Kidney tubule cell (primary cell): ENCODE measurements at regions not wholly inside any gene's neighbourhood (a gene's known extent, or its start where the extent isn't known, plus 50 kb on each side); places are given as distances from the start of the nearest gene placed in this dataset.
"Not testable (repeated sequence)": the region's sequence is repeated elsewhere in the genome, so short reads cannot be mapped to it uniquely, and the experiment has no call there.

ENCODE experiments used
- DNase-seq: peaks from one replicate; pipeline ENCODE4 v3.0.0-alpha.2; 2018; ENCODE audit warnings: low spot score

DNA sequence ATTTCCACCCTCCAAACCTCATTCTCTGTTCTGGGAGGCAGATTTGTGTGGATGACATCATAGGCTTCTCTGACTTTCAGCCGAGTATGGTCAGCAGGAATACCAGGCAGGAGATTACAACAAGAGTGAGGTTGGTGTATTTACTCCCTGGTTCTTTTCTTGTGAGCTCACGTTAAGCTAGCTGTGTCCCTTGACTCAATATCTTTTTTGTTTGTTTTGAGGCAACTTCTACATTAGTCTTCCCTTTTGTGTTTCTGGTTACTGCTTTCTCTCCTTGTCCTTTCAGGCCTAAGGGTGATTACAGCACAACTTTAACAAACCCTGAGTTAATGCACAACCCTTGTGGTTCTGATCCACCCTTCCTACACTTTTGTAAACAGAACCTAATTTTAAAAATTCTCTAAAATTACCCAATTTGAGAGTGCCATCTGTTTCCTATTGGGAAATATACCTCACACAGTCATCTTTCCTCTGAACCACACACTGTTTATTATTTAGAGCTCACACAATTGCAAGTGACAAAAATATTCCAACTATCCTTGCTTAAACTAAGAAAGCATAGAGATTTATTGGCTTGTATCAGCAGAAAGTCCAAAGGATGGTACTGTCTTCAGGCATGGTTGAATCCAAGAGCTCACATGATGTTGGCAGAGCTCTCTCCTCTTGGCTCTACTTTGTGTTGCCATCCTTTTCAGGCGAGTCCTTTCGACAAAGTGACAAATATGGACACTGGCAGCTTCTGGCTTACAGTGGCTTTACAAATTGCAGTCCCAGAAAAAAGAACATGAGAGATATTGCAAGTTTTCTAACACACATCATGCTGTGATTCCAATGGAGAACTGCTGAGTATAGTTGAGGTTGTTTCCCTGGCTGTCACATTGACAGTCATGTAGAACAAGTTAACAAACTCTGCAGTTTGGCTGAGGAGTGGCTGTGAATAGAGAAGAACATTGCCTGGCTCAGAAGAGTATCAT lies 150.5 kb upstream of the DDIT4L start:
- DNase-seq = peak; percentile 30

DNA sequence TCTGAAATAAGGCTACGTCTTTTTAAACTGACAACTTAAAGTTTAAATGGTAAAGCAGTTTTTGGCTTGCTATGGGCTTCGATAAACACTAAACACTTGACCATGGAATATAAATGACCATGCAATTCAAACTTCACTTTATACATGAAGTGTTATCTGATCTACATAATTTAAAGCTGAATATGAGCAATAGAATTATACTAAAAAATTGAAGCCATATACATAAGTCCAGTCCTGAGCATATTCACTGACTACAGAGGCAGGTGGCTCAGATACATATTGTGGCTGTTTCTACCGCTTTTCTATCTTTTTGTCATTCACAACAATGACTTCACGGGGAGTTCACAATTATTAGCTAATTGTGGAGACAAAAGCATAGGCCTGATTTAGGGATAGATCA lies 149.6 kb upstream of the DDIT4L start:
- DNase-seq = no peak

DNA sequence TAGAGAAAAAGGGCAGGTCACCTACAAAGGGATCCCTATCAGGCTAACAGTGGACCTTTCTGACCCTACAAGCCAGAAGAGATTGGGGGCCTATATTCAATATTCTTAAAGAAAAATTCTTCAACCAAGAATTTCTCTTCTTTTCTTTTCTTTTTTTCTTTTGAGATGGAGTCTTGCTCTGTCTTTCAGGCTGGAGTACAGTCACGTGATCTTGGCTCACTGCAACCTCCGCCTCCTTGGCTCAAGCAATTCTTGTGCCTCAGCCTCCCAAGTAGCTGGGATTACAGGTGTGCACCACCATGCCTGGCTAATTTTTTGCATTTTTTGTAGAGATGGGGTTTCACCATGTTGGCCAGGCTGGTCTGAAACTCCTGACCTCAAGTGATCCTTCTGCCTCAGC lies 143.2 kb upstream of the DDIT4L start:
- not testable (repeated sequence) for DNase-seq

DNA sequence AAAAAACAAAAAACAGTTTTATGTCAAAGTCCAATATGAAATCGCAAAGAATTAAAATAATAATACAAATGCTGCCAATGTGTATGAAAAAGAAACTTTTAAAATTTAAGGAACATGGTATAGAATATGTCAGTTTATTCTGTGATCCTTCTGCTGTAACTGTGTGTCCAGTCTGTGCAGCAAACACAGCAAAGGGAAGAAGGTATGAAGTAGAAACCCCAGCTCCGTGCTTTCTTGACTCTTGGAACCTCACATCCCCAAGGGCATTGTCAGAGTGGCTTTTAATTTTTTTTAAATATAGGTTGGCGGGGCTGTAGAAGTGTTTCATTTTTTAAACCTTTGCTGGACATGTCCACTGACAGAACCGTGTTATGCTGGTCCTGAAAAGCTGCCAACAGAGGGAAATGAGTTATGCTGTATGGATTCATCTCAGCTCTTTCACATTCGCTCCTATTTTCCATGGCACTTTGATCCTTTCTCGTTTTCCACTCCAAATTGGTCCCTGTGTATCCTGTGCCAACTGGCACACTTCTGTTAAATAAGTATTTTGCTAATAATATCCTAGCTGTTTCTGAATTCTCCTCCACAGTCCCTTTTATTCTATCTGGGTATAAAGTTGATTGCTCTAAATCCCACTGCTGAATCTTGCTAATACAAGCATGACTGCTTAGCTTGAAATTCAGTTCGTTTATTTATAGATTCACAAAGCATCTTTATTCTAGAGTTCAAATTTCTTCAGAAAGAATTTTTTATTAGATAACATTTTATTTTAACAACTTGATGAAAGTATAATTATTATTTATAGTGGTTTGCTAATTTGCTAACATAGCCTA lies 127.0 kb upstream of the DDIT4L start:
- no peak for DNase-seq

DNA sequence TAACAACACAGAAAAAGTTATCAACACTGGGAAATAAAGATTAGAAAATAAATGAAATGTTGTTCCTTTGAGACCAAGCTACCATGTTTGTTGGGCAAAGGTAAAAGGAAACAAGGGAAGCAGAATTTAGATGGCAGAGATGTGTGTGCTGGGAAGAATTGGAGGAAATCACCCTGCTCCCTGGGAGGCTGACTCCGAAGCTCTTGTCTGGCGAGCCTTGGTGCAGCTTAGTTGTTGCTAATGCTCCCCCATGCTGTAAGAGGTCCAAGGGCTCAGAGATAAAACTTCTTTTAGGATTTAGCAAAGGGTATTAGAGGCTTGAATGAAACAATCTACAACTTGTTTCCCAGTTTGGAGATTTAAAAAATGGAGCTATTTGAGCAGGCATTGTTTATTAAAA lies 123.8 kb upstream of the DDIT4L start:
- no peak for DNase-seq

DNA sequence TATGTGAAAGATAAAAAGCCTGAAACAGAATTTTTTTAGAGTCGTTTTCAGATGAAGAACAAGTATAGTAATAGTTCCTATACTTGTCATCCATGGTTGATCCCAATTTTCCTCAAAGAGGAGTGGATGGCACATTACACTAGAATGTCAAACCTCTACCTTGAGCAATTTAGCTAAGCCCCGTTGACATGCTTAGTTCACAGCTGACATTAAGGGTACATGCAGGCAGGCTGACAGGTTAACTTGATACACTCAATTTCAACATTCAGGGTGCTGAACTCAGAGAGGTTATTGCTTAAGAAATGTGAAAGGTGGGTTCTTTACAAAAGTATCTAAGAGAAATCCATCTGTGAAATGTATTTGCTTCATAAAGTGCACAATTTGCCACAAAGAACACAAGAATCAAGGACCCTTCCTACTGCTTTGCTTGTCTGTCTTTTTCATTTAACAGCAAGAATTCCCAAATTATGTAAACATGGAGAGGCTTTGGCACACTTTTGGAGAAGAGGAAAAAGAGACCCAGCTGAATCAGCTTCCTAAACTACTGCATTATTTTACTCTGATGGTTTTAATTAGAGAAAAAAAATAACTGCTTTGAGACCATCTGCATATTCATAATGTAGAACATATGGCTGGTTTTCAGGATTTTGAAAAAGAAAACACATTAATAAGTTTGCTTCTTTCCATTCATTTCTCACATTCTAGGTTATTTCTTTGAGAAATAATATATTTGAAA lies 122.5 kb upstream of the DDIT4L start:
- no peak for DNase-seq

DNA sequence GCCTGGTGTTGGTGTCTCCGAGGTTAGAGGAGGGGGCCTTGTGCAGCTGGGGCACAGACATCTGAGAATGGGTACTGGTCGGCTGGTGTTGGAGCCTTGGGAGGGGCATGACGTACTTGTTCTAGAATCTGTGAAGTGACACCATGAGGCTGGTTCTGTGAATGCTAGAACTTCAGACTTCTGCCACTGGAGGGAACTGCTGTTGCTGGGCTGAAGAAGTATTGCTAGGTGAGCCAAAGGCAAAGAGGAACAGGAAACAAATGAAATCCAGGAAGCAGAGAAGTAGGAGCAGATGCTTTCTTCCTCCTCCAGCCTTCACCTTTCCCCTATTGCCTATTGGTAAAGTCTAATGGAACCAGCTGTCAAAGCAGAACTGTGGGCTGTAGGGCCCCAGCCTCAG lies 120.9 kb upstream of the DDIT4L start:
- DNase-seq = peak; percentile 55

DNA sequence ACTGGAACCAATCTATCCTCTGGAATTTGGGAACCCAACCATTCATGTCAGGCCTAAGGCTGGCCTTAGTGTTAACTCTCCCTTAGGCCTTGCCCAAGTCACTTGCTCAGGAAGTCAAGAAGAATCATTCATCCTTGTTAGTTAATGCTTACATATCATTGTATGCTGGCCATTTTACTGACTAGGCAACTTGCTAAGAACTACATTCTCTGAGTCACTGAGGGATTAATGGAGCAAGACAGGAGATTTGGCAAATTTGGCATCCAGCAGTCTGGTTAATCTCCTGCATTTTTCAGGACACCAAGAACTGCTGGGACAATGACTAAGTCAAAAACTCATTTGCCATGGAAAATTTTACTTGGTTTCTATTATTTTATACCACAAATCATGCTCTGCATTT lies 115.8 kb upstream of the DDIT4L start:
- DNase-seq = peak; percentile 92

DNA sequence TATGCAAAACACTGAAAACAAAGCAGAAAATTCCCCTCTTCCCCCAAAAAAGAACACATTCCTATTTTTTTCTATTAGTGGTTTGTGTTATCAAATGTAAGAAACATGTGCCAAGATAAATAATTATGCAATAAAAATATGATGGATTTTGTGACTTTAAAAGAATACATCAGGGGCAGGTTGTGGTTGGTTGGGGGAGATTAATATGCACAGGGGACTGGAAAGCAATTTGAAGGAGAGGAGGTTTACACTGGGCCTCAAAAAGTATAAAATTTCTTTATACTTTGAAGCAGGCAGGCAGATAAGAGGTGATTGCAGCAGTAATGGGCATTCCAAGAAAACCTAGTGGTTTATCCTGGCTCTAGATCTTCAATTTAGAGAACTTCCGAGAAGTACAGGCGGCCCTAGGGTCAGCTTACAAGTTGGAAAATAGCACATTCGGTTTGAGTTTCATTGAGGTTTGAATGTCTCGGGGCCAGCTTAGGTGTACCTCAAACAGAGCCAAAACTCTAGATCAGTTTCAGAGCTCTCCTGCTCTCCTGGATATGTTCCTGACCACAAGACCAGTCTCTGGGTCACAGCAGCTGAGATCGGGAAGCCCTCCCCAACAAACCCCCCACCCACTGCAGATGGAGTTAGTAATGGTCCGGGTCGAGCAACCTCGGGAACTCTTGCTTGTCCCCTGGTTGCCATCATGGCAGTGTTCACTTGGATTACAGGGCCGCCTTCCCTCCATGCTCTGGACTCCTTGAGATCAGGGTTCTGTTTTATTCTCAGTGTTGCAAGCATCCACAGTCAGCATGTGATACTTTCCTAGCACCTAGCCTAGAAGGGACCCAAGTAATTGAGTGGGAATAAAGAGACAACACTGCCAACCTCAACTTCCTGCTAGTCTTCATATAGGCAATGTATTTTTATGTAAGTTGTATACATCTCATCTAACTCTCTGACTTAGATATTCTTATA lies 112.1 kb upstream of the DDIT4L start:
- DNase-seq = no peak

DNA sequence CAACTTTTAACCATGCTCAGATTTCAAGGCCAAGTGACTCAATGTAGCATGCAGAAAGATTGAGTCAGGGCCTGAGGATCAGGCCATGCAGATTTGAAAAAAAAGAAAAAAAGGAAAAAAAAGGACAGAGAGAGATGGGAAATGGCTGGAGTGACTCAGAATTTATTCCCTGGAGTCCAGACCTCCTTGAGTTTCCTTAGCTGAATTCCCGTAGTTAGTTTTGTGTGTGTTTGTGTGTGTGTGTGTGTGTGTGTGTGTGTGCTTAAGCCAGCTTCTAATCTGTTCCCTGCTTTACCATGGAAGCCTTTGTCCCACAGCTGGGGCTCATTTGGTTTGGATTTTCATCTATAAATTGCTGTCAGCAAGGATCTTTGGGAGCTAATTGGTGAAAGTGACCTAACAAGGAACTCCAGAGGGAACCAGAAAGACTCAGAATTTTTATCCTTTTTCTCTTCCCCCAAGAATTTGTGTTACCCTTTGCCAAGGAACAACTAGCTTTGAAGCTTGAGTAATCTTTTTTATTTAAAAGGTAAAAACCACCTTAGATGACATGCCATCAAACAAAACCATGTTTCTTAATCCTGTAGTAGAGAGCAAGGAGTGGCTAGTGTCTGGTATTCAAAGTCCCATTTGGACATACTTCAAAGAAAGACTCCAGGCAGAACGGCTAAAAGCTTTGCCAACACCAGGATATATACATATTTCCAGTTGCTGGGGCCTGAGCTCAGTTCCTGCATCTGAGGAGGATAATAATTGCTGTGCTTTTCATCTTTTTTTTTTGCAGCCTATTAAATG lies 109.0 kb upstream of the DDIT4L start:
- DNase-seq = peak; percentile 86

DNA sequence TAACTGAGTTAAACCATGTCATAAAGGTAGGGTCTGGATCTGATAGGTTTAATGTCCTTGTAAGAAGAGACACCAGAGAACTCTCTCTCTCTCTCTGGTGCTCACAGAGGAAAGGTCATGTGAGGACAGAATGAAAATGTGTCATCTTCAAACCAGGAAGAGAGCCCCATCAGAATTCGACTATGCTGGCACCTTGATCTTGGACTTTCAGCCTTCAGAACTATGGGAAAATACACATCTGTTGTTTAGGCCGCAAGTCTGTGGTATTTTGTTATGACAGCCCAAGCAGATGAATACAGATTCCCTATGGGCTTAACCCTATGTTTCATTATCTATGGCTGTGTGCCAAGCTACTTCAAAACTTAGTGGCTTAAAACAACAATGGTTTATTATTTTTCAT lies 105.5 kb upstream of the DDIT4L start:
- peak; percentile 45 for DNase-seq

DNA sequence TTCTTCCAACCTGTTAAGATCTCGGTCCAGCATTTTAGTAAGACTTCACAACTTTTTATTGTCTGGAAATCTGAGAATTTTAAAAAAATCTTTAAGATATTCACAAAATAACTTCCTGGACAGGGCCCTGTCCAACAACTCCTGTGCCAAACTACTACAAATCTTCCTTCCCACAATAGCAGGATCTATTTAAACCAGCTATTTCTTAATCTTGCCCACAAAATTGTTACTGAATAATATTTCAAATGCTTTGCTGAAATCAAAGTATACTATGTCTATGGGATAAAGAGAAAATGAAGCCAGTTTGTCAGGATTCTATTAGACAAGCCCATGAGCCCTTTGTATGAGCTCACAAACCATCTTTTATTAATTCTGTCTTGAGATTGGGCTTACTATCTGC lies 104.1 kb upstream of the DDIT4L start:
- DNase-seq = no peak

DNA sequence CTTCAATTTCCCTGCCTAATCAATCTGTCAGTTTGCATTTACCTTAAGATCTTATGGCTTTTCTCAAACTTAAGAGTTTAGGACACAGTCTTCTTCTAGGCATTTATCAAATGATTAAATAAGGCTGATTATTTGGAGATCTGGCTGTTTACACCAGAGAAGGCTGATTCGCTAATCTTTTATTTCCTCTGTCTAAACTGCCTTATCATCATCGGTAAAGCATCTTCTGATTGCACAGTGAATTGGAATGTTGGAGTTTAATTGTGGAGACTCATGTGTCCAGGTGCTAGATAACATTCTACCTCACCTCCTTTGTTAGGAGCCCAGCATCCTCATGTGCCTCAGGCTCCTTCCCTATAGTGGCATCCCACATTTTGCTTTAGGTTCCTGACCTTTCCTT lies 100.3 kb upstream of the DDIT4L start:
- peak; percentile 87 for DNase-seq

DNA sequence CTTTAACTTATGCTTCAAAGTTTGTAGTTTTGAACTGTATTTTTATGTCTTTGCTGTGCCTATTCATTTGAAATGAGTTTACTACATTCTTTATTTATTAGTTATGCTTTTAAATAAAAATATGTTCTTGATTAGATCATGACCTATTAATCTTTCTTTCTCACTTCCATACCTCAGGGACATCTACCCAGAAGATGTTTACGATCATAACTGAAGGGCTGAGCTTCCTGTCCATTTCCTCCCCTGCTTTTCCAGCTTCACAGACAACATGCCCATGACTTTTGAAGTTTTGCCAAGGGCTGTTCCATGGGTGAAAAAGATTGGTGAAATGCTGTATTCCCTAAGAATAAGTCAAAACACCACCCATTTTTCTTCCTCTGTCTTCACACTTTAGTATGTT lies 99.7 kb upstream of the DDIT4L start:
- peak; percentile 49 for DNase-seq

DNA sequence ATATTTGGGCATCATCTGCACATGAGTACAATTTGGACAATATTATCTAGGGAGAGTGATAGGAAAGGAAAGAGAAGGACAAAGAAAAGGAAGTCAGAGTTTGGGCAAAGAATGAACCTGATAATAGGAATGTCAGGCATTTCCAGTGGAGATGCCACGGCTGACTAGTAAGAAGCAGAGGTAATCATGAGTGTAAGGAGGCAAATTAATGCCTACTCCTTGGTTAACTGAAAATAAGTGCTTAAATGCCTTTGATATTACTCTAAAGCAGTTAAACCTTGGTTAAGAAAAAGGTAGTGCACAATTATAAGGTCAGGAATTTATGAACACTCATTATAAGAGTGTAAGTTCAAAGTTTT lies 99.2 kb upstream of the DDIT4L start:
- peak; percentile 92 for DNase-seq

DNA sequence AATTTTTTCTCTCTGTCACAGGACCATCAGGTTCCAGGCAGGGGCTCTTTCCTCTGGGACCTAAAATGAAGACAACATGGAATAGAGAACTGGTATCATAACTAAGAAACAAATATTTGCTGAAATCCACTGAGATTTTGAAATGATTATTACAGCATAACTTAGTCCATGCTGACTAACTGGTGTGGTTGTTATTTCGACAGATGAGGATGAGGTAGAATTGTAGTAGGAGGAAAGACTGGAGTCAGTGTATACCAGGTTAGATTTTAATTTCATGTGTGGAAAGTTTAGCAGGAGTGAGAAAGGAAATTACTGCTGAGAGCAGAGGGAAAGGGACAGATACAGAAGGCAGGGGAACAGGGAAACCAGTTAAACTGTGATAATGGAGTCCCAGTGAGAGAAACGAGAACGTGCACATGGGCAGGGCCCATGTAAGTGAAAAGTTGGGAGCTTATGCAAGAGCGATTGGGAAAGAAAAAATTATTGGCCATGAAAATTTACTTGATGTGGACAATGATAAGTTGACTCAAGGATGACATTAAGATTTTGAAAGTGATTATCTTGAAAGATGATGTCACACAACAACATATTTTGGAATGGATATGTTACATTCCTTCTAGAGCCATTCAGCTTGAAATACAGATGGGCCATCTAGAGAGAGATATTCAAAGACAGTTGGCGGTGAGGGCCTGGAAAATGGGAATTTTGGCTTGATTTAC lies 98.7 kb upstream of the DDIT4L start:
- DNase-seq = peak; percentile 20

DNA sequence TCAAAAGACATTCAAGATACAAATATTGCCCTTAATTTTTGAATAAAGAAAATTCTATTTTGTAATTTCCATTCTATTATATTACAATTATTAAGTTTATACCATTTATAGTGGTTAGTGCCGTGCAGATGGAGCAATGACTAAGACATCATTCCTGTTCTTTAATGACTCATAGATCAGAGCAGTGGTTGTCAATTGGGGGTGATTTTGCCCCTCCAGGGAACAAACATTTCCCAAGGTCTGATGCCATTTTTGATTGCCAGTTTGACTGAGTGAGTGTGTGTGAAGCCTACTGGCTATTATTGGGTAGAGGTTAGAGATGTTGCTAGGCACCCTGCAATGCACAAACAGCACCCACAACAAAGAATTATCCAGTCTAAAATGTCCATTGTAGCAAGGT lies 97.9 kb upstream of the DDIT4L start:
- DNase-seq = peak; percentile 74

DNA sequence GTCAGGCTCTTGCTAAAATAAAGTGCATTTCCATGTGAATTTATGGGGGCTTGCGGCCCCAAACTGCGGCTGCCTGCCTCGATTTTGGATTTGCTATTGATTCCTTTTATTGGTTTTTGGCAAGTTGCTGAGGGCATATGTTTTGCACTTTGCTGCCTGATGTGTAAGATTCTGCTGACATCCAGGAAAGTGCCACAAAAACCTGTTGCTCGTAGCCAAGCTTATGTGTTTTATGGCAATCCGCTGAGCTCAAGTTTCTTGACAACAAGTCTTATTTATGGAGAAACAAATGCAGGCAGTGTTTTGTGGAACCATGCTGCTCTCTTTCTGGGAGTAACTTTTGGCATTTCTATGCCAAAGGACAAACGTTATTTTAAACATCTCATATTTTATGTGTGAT lies 97.3 kb upstream of the DDIT4L start:
- DNase-seq = no peak

DNA sequence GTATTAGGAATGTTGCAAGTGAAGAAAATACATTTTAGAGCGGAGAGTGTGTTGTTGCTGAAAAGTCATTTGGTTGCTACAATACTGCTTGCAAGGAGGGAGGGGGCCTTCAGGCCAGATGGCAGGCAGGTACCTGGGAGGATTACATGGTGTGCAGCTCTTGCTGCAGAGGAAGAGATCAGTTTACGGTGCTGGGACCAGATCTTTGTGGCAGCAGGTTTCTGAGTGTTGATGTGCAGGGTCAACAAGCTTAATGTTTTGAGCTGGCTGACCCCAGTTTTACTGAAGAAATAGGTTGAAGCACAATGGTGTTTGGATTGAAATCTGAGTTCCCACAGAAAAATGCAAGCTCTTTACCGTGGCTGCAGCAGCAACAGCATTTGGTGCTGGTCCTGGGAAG lies 96.4 kb upstream of the DDIT4L start:
- no peak for DNase-seq

DNA sequence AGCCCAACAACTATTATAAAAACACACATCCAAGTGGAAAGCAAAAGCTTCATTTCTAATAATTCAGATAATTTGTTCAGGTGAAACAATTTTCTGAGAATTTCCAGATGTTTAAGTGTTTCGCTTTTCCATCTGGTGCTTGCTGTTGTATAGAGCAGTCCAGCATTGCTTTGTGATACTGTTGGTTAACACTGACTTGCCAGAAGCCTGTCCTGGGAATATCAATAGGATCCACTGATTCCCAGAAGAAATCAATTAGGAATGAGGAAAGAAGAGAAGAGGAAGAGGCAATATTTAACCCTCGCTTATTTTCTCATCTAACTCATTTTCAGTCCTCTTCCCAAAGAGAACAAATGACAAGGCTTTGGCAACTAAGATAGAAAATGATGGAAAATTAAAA lies 94.9 kb upstream of the DDIT4L start:
- DNase-seq = no peak
